GM12875 (cell line): ENCODE measurements at regions not wholly inside any gene's neighbourhood (a gene's known extent, or its start where the extent isn't known, plus 50 kb on each side); places are given as distances from the start of the nearest gene placed in this dataset.
"Not testable (repeated sequence)": the region's sequence is repeated elsewhere in the genome, so short reads cannot be mapped to it uniquely, and the experiment has no call there.

Experiments used
- H3K4me3 ChIP-seq: one replicate; pipeline ENCODE4 v1.5.1; 2011; ENCODE audit warnings: low read depth, low read length, control low read depth
- CTCF ChIP-seq: IDR thresholded peaks from 2 replicates; pipeline ENCODE4 v1.5.1; 2011; ENCODE audit warnings: low read depth, mild to moderate bottlenecking, control low read depth, inconsistent platforms, low read length, moderate library complexity, borderline replicate concordance; ENCODE audit not compliant: insufficient read depth

- not testable (repeated sequence) for H3K4me3 ChIP-seq
These were observed 341.9 kb downstream of the TYW1 start for GRCh38 chr7:67338545-67338944.

GRCh38 chr7:67341153-67341768, 344.6 kb downstream of the TYW1 start:
- no peak for TF ChIP-seq CTCF
- H3K4me3 ChIP-seq: no peak overlapping the region

- TF ChIP-seq CTCF: no peak
These were observed 346.5 kb downstream of the TYW1 start for GRCh38 chr7:67343114-67343513.

GRCh38 chr7:67343572-67343971, 346.9 kb downstream of the TYW1 start:
- H3K4me3 ChIP-seq: no peak overlapping the region
- no peak for TF ChIP-seq CTCF

More at GRCh38 chr7:67343114-67343513, 346.5 kb downstream of the TYW1 start:
- no peak overlapping the region for H3K4me3 ChIP-seq

GRCh38 chr7:67344481-67345193, 348.0 kb downstream of the TYW1 start:
- no peak for TF ChIP-seq CTCF
- no peak overlapping the region for H3K4me3 ChIP-seq

- TF ChIP-seq CTCF: no peak
- H3K4me3 ChIP-seq: no peak overlapping the region
These were observed 349.5 kb downstream of the TYW1 start for GRCh38 chr7:67346126-67346525.

- H3K4me3 ChIP-seq: no peak overlapping the region
- TF ChIP-seq CTCF: no peak
These were observed 350.2 kb downstream of the TYW1 start for GRCh38 chr7:67346876-67347275.

- TF ChIP-seq CTCF: no peak
- no peak overlapping the region for H3K4me3 ChIP-seq
These were observed 351.5 kb downstream of the TYW1 start for GRCh38 chr7:67348171-67348570.

GRCh38 chr7:67357653-67358052, 361.0 kb downstream of the TYW1 start:
- H3K4me3 ChIP-seq: not testable (repeated sequence)

- H3K4me3 ChIP-seq: not testable (repeated sequence)
These were observed 361.7 kb downstream of the TYW1 start for GRCh38 chr7:67358316-67358715.

- H3K4me3 ChIP-seq: not testable (repeated sequence)
These were observed 362.1 kb downstream of the TYW1 start for GRCh38 chr7:67358738-67359137.
